MM.1S (cell line): ENCODE measurements at regions not wholly inside any gene's neighbourhood (a gene's known extent, or its start where the extent isn't known, plus 50 kb on each side); places are given as distances from the start of the nearest gene placed in this dataset.

Experiments
- CTCF ChIP-seq: fragments of 300-600 bp; sonication (generic); IDR thresholded peaks from 2 replicates; pipeline ENCODE4 v1.5.1; 2016; ENCODE audit warnings: antibody characterized with exemption, low read length, mixed read lengths
- EZH2phosphoT487 ChIP-seq: fragments of 300-600 bp; sonication (generic); IDR thresholded peaks from 2 replicates; pipeline ENCODE4 v1.6.1; 2018; ENCODE audit warnings: antibody characterized with exemption, low read length

- TF ChIP-seq CTCF = no peak
- TF ChIP-seq EZH2phosphoT487 = no peak
These were observed 56.8 kb upstream of the GTF3A start for GRCh38 chr13:27367570-27367969.
